H9 (cell line): ENCODE measurements at regions not wholly inside any gene's neighbourhood (a gene's known extent, or its start where the extent isn't known, plus 50 kb on each side); places are given as distances from the start of the nearest gene placed in this dataset.

Experiments
- DNase-seq: peaks from one replicate; pipeline ENCODE4 v3.0.0-alpha.2; 2017
- H2AFZ ChIP-seq: one replicate; pipeline ENCODE4 v1.6.1; 2013; ENCODE audit warnings: mild to moderate bottlenecking, low read length, control low read depth, moderate library complexity
- H2AK5ac ChIP-seq: 2 replicates; pipeline ENCODE4 v1.6.1; 2013; ENCODE audit warnings: low read length, control low read depth, mixed read lengths; ENCODE audit not compliant: insufficient read length
- H2BK120ac ChIP-seq: one replicate; pipeline ENCODE4 v1.6.1; 2013; ENCODE audit warnings: low read depth, mild to moderate bottlenecking, low read length, control low read depth, inconsistent platforms; ENCODE audit not compliant: poor library complexity, severe bottlenecking
- H2BK12ac ChIP-seq: 2 replicates; pipeline ENCODE4 v1.6.1; 2013; ENCODE audit warnings: low read length, control low read depth, mixed read lengths, low read depth; ENCODE audit not compliant: insufficient read length
- H2BK15ac ChIP-seq: 2 replicates; pipeline ENCODE4 v1.6.1; 2013; ENCODE audit warnings: low read depth, low read length, control low read depth
- H2BK20ac ChIP-seq: one replicate; pipeline ENCODE4 v1.6.1; 2013; ENCODE audit warnings: low read depth, mild to moderate bottlenecking, low read length, control low read depth, inconsistent platforms; ENCODE audit not compliant: poor library complexity, severe bottlenecking
- H2BK5ac ChIP-seq: 2 replicates; pipeline ENCODE4 v1.6.1; 2013; ENCODE audit warnings: low read length, control low read depth, mixed read lengths; ENCODE audit not compliant: insufficient read length
- H3K14ac ChIP-seq: 2 replicates; pipeline ENCODE4 v1.6.1; 2013; ENCODE audit warnings: low read length, control low read depth; ENCODE audit not compliant: insufficient read depth
- H3K18ac ChIP-seq: 2 replicates; pipeline ENCODE4 v1.6.1; 2013; ENCODE audit warnings: low read depth, mild to moderate bottlenecking, mixed read lengths, low read length, control low read depth; ENCODE audit not compliant: insufficient read length
- H3K23ac ChIP-seq: 2 replicates; pipeline ENCODE4 v1.6.1; 2013; ENCODE audit warnings: low read length, control low read depth, mixed read lengths, low read depth; ENCODE audit not compliant: insufficient read length
- H3K23me2 ChIP-seq: 2 replicates; pipeline ENCODE4 v1.6.1; 2013; ENCODE audit warnings: low read depth, mild to moderate bottlenecking, mixed read lengths, low read length, control low read depth; ENCODE audit not compliant: insufficient read length, poor library complexity, severe bottlenecking
- H3K27ac ChIP-seq: 2 replicates; pipeline ENCODE4 v1.5.1; 2013; ENCODE audit warnings: low read length, control low read depth, mixed read lengths, low read depth; ENCODE audit not compliant: insufficient read length
- H3K27me3 ChIP-seq: 2 replicates; pipeline ENCODE4 v1.6.1; 2013; ENCODE audit warnings: low read length, control low read depth, inconsistent platforms; ENCODE audit not compliant: insufficient read depth
- H3K4ac ChIP-seq: 2 replicates; pipeline ENCODE4 v1.6.1; 2013; ENCODE audit warnings: low read depth, mild to moderate bottlenecking, control low read depth, inconsistent platforms, low read length, moderate library complexity
- H3K4me1 ChIP-seq: 2 replicates; pipeline ENCODE4 v1.6.1; 2013; ENCODE audit warnings: low read length, control low read depth, inconsistent platforms; ENCODE audit not compliant: insufficient read depth
- H3K4me2 ChIP-seq: 2 replicates; pipeline ENCODE4 v1.6.1; 2013; ENCODE audit warnings: low read length, control low read depth, mixed read lengths; ENCODE audit not compliant: insufficient read length, insufficient read depth
- H3K56ac ChIP-seq: 2 replicates; pipeline ENCODE4 v1.6.1; 2013; ENCODE audit warnings: low read depth, mild to moderate bottlenecking, mixed read lengths, low read length, control low read depth; ENCODE audit not compliant: insufficient read length
- H3K79me1 ChIP-seq: 2 replicates; pipeline ENCODE4 v1.6.1; 2013; ENCODE audit warnings: low read depth, mild to moderate bottlenecking, moderate library complexity, low read length, control low read depth, inconsistent platforms; ENCODE audit not compliant: insufficient read depth, poor library complexity, severe bottlenecking
- H3K79me2 ChIP-seq: 2 replicates; pipeline ENCODE4 v1.6.1; 2013; ENCODE audit warnings: low read length, control low read depth, inconsistent platforms; ENCODE audit not compliant: insufficient read depth
- H3K9ac ChIP-seq: 2 replicates; pipeline ENCODE4 v1.6.1; 2013; ENCODE audit warnings: low read length, control low read depth, mixed read lengths; ENCODE audit not compliant: insufficient read length; ENCODE audit errors: extremely low read depth
- H3K9me3 ChIP-seq: one replicate; pipeline ENCODE4 v1.6.1; 2013; ENCODE audit warnings: low read depth, low read length, inconsistent platforms; ENCODE audit not compliant: control insufficient read depth
- H3T11ph ChIP-seq: one replicate; pipeline ENCODE4 v1.6.1; 2013; ENCODE audit warnings: mild to moderate bottlenecking, low read length, control low read depth, inconsistent platforms
- H4K20me1 ChIP-seq: one replicate; pipeline ENCODE4 v1.6.1; 2013; ENCODE audit not compliant: control insufficient read depth, insufficient read length, insufficient read depth
- H4K5ac ChIP-seq: 2 replicates; pipeline ENCODE4 v1.6.1; 2013; ENCODE audit warnings: low read depth, mild to moderate bottlenecking, mixed read lengths, low read length, control low read depth; ENCODE audit not compliant: insufficient read length
- H4K8ac ChIP-seq: replicated peaks from 2 replicates; pipeline ENCODE4 v1.6.1; 2013; ENCODE audit warnings: low read length, control low read depth, mixed read lengths, low read depth; ENCODE audit not compliant: insufficient read length
- H4K91ac ChIP-seq: 2 replicates; pipeline ENCODE4 v1.6.1; 2013; ENCODE audit warnings: low read depth, mild to moderate bottlenecking, moderate library complexity, mixed read lengths, low read length, control low read depth; ENCODE audit not compliant: insufficient read length
- H3K27ac Mint-ChIP-seq, 3 experiments: 2 replicates in 2 of 3; 3 replicates in 1 of 3; pipeline ENCODE4 v1.8.0; 2020 to 2021; ENCODE audit warnings: mixed read lengths in 3 of 3, mild to moderate bottlenecking in 1 of 3, moderate library complexity in 1 of 3
- H3K27me3 Mint-ChIP-seq: 2 replicates; pipeline ENCODE4 v1.8.0; 2021; ENCODE audit warnings: low read depth, mild to moderate bottlenecking, moderate library complexity, mixed read lengths
- H3K36me3 Mint-ChIP-seq, 3 experiments: 2 replicates in 2 of 3; 3 replicates in 1 of 3; pipeline ENCODE4 v1.8.0; 2020 to 2021; ENCODE audit warnings: low read depth in 3 of 3, mixed read lengths in 3 of 3; ENCODE audit not compliant: insufficient read depth in 1 of 3
- H3K4me1 Mint-ChIP-seq, 2 experiments: 2 replicates each; pipeline ENCODE4 v1.8.0; 2020; ENCODE audit warnings: mixed read lengths in 2 of 2
- H3K4me3 Mint-ChIP-seq, 2 experiments: 2 replicates in 1 of 2; 3 replicates in 1 of 2; pipeline ENCODE4 v1.8.0; 2020 to 2021; ENCODE audit warnings: mild to moderate bottlenecking in 2 of 2, mixed read lengths in 2 of 2, moderate library complexity in 1 of 2
- H3K9me3 Mint-ChIP-seq, 2 experiments: 2 replicates in 1 of 2; 3 replicates in 1 of 2; pipeline ENCODE4 v1.8.0; 2020; ENCODE audit warnings: mild to moderate bottlenecking in 2 of 2, mixed read lengths in 2 of 2, moderate library complexity in 1 of 2
- TF ChIP-seq, protein P1 (sequence below): fragments of 200-600 bp; sonication (generic); conservative IDR thresholded peaks from 3 replicates; pipeline ENCODE4 v1.8.0; 2021; ENCODE audit warnings: antibody characterized with exemption, mild to moderate bottlenecking

DNA sequence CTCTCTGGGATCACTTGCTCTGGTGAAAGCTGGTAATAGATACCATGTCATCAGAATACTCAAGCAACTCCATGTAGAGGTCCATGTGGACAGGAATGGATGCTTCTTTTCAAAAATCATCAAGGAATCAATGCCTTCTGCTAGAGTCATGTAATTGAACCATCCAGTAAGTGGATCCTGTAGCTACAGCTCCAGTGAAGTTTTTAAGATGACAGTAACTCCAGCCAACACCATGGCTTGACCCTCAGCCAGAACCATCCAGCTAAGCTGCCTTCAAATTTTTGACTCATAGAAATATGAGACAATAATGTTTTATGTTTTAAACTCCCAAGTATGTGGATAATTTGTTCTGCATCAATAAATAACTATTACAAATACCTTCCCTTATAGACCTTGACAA is 923.7 kb downstream of the EPHA3 start:
- no peak overlapping the region for H3K4me3 Mint-ChIP-seq

More for the DNA sequence above, 923.7 kb downstream of the EPHA3 start:
- Histone ChIP-seq H2BK120ac (no peak overlapping the region), H3K4me1 (peaks cover 8% of the 10 kb centered on the region; the same call in 1 of the 2 replicates), H3T11ph (no peak overlapping the region), H3K23ac (no peak overlapping the region), H3K18ac (no peak overlapping the region), H2BK5ac (no peak overlapping the region), H3K9me3 (no peaks in the 10 kb centered on the region), H2BK20ac (no peak overlapping the region), H4K20me1 (no peaks in the 10 kb centered on the region), H3K27ac (no peak overlapping the region), H2AFZ (no peak overlapping the region), H3K9ac (no peak overlapping the region), H3K79me2 (no peaks in the 10 kb centered on the region), H3K4me2 (no peak overlapping the region), H3K79me1 (no peaks in the 10 kb centered on the region), H3K27me3 (no peaks in the 10 kb centered on the region), H4K5ac (no peak overlapping the region), H4K91ac (no peak overlapping the region), H3K4ac (no peak overlapping the region), H3K23me2 (no peaks in the 10 kb centered on the region), H4K8ac (no peak overlapping the region), H2BK15ac (no peak overlapping the region), H2BK12ac (no peak overlapping the region), H2AK5ac (no peak overlapping the region), H3K14ac (no peak overlapping the region), H3K56ac (no peak overlapping the region)
- no peak for DNase-seq
- peaks cover 24% of the 10 kb centered on the region in 2 experiments for H3K4me1 Mint-ChIP-seq
- no peaks in the 10 kb centered on the region for H3K27me3 Mint-ChIP-seq
- peaks cover 0 to 3% of the 10 kb centered on the region in 2 experiments; a peak in 2 of 5 replicates for H3K9me3 Mint-ChIP-seq
- no peak overlapping the region for H3K27ac Mint-ChIP-seq
- TF ChIP-seq, protein P1, sequence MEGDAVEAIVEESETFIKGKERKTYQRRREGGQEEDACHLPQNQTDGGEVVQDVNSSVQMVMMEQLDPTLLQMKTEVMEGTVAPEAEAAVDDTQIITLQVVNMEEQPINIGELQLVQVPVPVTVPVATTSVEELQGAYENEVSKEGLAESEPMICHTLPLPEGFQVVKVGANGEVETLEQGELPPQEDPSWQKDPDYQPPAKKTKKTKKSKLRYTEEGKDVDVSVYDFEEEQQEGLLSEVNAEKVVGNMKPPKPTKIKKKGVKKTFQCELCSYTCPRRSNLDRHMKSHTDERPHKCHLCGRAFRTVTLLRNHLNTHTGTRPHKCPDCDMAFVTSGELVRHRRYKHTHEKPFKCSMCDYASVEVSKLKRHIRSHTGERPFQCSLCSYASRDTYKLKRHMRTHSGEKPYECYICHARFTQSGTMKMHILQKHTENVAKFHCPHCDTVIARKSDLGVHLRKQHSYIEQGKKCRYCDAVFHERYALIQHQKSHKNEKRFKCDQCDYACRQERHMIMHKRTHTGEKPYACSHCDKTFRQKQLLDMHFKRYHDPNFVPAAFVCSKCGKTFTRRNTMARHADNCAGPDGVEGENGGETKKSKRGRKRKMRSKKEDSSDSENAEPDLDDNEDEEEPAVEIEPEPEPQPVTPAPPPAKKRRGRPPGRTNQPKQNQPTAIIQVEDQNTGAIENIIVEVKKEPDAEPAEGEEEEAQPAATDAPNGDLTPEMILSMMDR = no peak
- no peaks in the 10 kb centered on the region; a peak in 2 of 7 replicates for H3K36me3 Mint-ChIP-seq
